HCT116 (cell line): ENCODE measurements at regions not wholly inside any gene's neighbourhood (a gene's known extent, or its start where the extent isn't known, plus 50 kb on each side); places are given as distances from the start of the nearest gene placed in this dataset.

Source experiments
- ATAC-seq: fragments of 200-7000 bp; cut with Tn5 transposase; 2 replicates; pipeline ENCODE4 v1.9.1; 2020; ENCODE audit warnings: mild to moderate bottlenecking, moderate library complexity
- BruUV-seq: library from RNA; stranded (reverse); fragments of 400-500 nt; replicated peaks from 2 replicates; lab custom pipeline; 2021; lab: Mats Ljungman, UMichigan
- CTCF ChIA-PET: fragments of 300-600 bp; sonication (Branson Sonifier 250); formaldehyde crosslinking; loops from one replicate; lab custom pipeline; 2021; ENCODE audit warnings: antibody characterized with exemption; lab: Charles Lee
- POLR2A ChIA-PET: fragments of 300-600, 350-600 bp; sonication (Branson Sonifier 250); formaldehyde crosslinking; loops from one replicate; lab custom pipeline; 2021; ENCODE audit warnings: antibody characterized with exemption; lab: Charles Lee
- RAD21 ChIA-PET, 2 experiments: fragments of 300-600 bp; sonication (Branson Sonifier 250); formaldehyde crosslinking; loops; one replicate each; lab custom pipeline; 2023; ENCODE audit warnings: low total read pairs in 2 of 2; ENCODE audit not compliant: uncharacterized antibody in 2 of 2, unreplicated experiment in 2 of 2, low non-redundant PET in 1 of 2; lab: Charles Lee
- DNase-seq: peaks from one replicate; pipeline ENCODE4 v3.0.0-alpha.2; 2010; ENCODE audit warnings: low read depth, low spot score
- H2AFZ ChIP-seq: fragments of 200-600 bp; shearing (Covaris generic), sonication (generic); 2 replicates; pipeline ENCODE4 v1.6.1; 2017; ENCODE audit warnings: low read depth, mixed run types, mixed read lengths, antibody characterized with exemption, low read length; ENCODE audit not compliant: poor library complexity, severe bottlenecking
- H3K27ac ChIP-seq: 2 replicates; pipeline ENCODE4 v1.5.1; 2012; ENCODE audit warnings: low read depth, low read length
- H3K27me3 ChIP-seq: fragments of 200-600 bp; sonication (generic); 2 replicates; pipeline ENCODE4 v1.6.1; 2016; ENCODE audit warnings: mixed run types, low read length, mixed read lengths; ENCODE audit not compliant: insufficient read depth
- H3K36me3 ChIP-seq, 2 experiments: fragments of 200-500 bp in 1 of 2; fragments of 200-600 bp in 1 of 2; sonication (Bioruptor generic) in 1 of 2; sonication (generic) in 1 of 2; 2 replicates each; pipeline versions ENCODE4 v1.5.1 to v1.6.1; 2014 to 2016; ENCODE audit warnings: low read length in 2 of 2, inconsistent platforms in 1 of 2, mixed read lengths in 1 of 2, mixed run types in 1 of 2; ENCODE audit not compliant: insufficient read depth in 2 of 2, control insufficient read depth in 1 of 2
- H3K4me1 ChIP-seq, 2 experiments: fragments of 200-600 bp in 1 of 2; sonication (generic) in 1 of 2; 2 replicates each; pipeline versions ENCODE4 v1.5.1 to v1.6.1; 2012 to 2017; ENCODE audit warnings: low read length in 2 of 2, inconsistent platforms in 1 of 2, mild to moderate bottlenecking in 1 of 2, mixed read lengths in 1 of 2, mixed run types in 1 of 2, moderate library complexity in 1 of 2; ENCODE audit not compliant: insufficient read depth in 2 of 2, control insufficient read depth in 1 of 2
- H3K4me2 ChIP-seq: fragments of 200-600 bp; sonication (generic); 2 replicates; pipeline ENCODE4 v1.6.1; 2017; ENCODE audit warnings: mixed run types, low read length, mixed read lengths
- H3K4me3 ChIP-seq, 2 experiments: fragments of 200-600 bp in 1 of 2; sonication (generic) in 1 of 2; replicated peaks in 1 of 2; 2 replicates each; pipeline ENCODE4 v1.5.1; 2011 to 2016; ENCODE audit warnings: low read length in 2 of 2, control low read depth in 1 of 2, low read depth in 1 of 2, mild to moderate bottlenecking in 1 of 2, mixed read lengths in 1 of 2, mixed run types in 1 of 2
- H3K79me2 ChIP-seq: fragments of 200-600 bp; sonication (generic); 2 replicates; pipeline ENCODE4 v1.6.1; 2017; ENCODE audit warnings: mild to moderate bottlenecking, mixed run types, low read length, moderate library complexity, mixed read lengths; ENCODE audit not compliant: insufficient read depth
- H3K9ac ChIP-seq: fragments of 200-600 bp; sonication (generic); 2 replicates; pipeline ENCODE4 v1.6.1; 2016; ENCODE audit warnings: low read length, mixed read lengths
- H3K9me2 ChIP-seq: fragments of 200-600 bp; sonication (generic), shearing (Covaris generic); 2 replicates; pipeline ENCODE4 v1.6.1; 2017; ENCODE audit warnings: mixed run types, mild to moderate bottlenecking, moderate library complexity; ENCODE audit not compliant: insufficient read depth
- H3K9me3 ChIP-seq, 2 experiments: fragments of 200-500 bp in 1 of 2; fragments of 200-600 bp in 1 of 2; sonication (Bioruptor generic) in 1 of 2; sonication (generic) in 1 of 2; 2 replicates each; pipeline ENCODE4 v1.6.1; 2014 to 2017; ENCODE audit warnings: low read length in 2 of 2, mixed read lengths in 2 of 2, inconsistent platforms in 1 of 2, low read depth in 1 of 2, mild to moderate bottlenecking in 1 of 2, mixed run types in 1 of 2, moderate library complexity in 1 of 2; ENCODE audit not compliant: control insufficient read depth in 1 of 2, insufficient read depth in 1 of 2
- H4K20me1 ChIP-seq: fragments of 200-600 bp; sonication (generic), shearing (Covaris generic); 2 replicates; pipeline ENCODE4 v1.6.1; 2017; ENCODE audit warnings: mixed run types, mild to moderate bottlenecking, moderate library complexity; ENCODE audit not compliant: insufficient read depth
- CEBPB ChIP-seq: IDR thresholded peaks from 2 replicates; pipeline ENCODE4 v1.6.1; 2012; ENCODE audit warnings: low read depth
- EZH2phosphoT487 ChIP-seq: fragments of 200-600 bp; IDR thresholded peaks from 2 replicates; pipeline ENCODE4 v1.6.1; 2018; ENCODE audit warnings: antibody characterized with exemption, borderline replicate concordance
- RAD21 ChIP-seq: IDR thresholded peaks from 2 replicates; pipeline ENCODE4 v1.6.1; 2012; ENCODE audit warnings: low read depth, mild to moderate bottlenecking
- YY1 ChIP-seq: IDR thresholded peaks from 2 replicates; pipeline ENCODE4 v1.6.1; 2011; ENCODE audit warnings: low read length, low read depth, moderate library complexity, mild to moderate bottlenecking; ENCODE audit not compliant: insufficient replicate concordance; ENCODE audit errors: extremely low read depth
- ZFX ChIP-seq: fragments of 450-650 bp; IDR thresholded peaks from 2 replicates; pipeline ENCODE4 v1.6.1; 2017
- intact Hi-C: fragments of 100-400 bp; cut with micrococcal nuclease; formaldehyde crosslinking; loops from 2 replicates; pipeline ENCODE4 v1.10.0; 2022
- TF ChIP-seq, protein P1 (sequence below): IDR thresholded peaks from 2 replicates; pipeline ENCODE4 v1.6.1; 2011; ENCODE audit warnings: mild to moderate bottlenecking, low read length, moderate library complexity; ENCODE audit not compliant: insufficient replicate concordance; ENCODE audit errors: extremely low read depth

DNA sequence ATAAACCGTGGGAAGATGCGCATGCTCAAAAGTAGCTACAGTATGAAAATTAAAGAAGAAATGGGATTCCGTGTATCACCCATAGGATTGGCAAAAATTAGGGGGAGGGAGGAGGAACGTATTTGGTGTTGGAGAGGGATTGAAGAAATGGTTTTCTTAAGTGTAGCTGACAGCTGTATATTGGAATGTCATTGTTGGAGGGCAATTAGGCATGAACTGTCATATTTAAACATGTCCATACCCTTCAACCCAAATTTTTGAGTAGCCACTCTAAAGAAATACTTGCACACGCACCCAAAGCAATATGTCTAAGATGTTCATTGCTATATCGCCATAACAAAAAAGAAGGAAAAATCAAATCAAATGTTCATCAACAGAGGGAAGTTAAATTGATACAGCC lies 144.7 kb downstream of the TLE3 start:
- H3K4me3 ChIP-seq = no peak overlapping the region
- no peak for ATAC-seq
- no peaks in the 10 kb centered on the region for H4K20me1 ChIP-seq
- no peak for DNase-seq
- POLR2A ChIA-PET = no interaction called here
- no peaks in the 10 kb centered on the region for H3K36me3 ChIP-seq
- BruUV-seq = no TSS peak
- no peaks in the 10 kb centered on the region for H3K27me3 ChIP-seq
- no peak overlapping the region for H2AFZ ChIP-seq
- H3K9me2 ChIP-seq = no peaks in the 10 kb centered on the region
- no peak overlapping the region for H3K27ac ChIP-seq
- no peaks in the 10 kb centered on the region for H3K9me3 ChIP-seq
- TF ChIP-seq EZH2phosphoT487 (no peak), CEBPB (no peak)
- intact Hi-C loops = no loop called here
- RAD21 ChIA-PET = no interaction called here
- CTCF ChIA-PET = no interaction called here
- no peaks in the 10 kb centered on the region for H3K79me2 ChIP-seq
- H3K4me2 ChIP-seq = no peak overlapping the region
- no peak overlapping the region for H3K9ac ChIP-seq
- no peaks in the 10 kb centered on the region for H3K4me1 ChIP-seq

DNA sequence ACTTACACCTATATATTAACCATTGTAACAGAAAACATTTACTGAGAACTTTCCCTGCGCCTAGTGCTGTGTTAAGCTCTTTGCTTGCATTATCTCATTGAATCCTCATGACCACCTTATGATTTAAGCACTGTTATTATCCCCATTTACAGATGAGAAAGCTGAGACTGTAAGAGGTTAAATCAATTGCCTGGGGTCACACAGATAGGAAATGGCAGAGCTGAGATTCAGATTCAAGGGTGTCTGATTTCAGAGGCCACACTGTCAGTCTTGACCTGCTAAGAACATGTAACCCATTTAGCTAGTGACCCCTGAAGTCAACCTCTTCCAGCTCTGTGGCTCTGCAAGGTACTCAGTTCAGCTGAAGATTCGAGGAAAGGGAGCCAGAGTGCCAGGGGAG lies 143.9 kb downstream of the TLE3 start:
- DNase-seq (no peak), ATAC-seq (no peak)
- TF ChIP-seq, protein P1, sequence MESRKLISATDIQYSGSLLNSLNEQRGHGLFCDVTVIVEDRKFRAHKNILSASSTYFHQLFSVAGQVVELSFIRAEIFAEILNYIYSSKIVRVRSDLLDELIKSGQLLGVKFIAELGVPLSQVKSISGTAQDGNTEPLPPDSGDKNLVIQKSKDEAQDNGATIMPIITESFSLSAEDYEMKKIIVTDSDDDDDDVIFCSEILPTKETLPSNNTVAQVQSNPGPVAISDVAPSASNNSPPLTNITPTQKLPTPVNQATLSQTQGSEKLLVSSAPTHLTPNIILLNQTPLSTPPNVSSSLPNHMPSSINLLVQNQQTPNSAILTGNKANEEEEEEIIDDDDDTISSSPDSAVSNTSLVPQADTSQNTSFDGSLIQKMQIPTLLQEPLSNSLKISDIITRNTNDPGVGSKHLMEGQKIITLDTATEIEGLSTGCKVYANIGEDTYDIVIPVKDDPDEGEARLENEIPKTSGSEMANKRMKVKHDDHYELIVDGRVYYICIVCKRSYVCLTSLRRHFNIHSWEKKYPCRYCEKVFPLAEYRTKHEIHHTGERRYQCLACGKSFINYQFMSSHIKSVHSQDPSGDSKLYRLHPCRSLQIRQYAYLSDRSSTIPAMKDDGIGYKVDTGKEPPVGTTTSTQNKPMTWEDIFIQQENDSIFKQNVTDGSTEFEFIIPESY = no peak
- TF ChIP-seq RAD21 = no peak
- TF ChIP-seq ZFX = no peak
- TF ChIP-seq YY1 = no peak
- intact Hi-C loops = no loop called here
- H3K4me1 ChIP-seq = no peaks in the 10 kb centered on the region
- BruUV-seq = no TSS peak
- ChIA-PET CTCF (no interaction called here), RAD21 (no interaction called here), POLR2A (no interaction called here)
- no peaks in the 10 kb centered on the region for H4K20me1 ChIP-seq
- H3K27ac ChIP-seq = no peak overlapping the region
- H3K4me2 ChIP-seq = no peak overlapping the region
- H3K9me2 ChIP-seq = no peaks in the 10 kb centered on the region
- no peaks in the 10 kb centered on the region for H3K79me2 ChIP-seq
- H2AFZ ChIP-seq = no peak overlapping the region
- H3K9ac ChIP-seq = no peak overlapping the region
- no peaks in the 10 kb centered on the region for H3K9me3 ChIP-seq
- no peaks in the 10 kb centered on the region for H3K27me3 ChIP-seq
- H3K4me3 ChIP-seq = no peak overlapping the region
- no peaks in the 10 kb centered on the region for H3K36me3 ChIP-seq
